GM12878 (cell line): ENCODE measurements at regions not wholly inside any gene's neighbourhood (a gene's known extent, or its start where the extent isn't known, plus 50 kb on each side); places are given as distances from the start of the nearest gene placed in this dataset.

Source experiments
- ATAC-seq: fragments of 200-7000 bp; cut with Tn5 transposase; 3 replicates; pipeline ENCODE4 v1.9.1; 2020; ENCODE audit warnings: mild to moderate bottlenecking, moderate library complexity
- BruUV-seq: library from RNA; stranded (reverse); fragments of 400-500 nt; replicated peaks from 2 replicates; lab custom pipeline; 2021; lab: Mats Ljungman, UMichigan
- CTCF ChIA-PET: fragments of 300-600 bp; sonication (Branson Sonifier 250); formaldehyde crosslinking; extraction: SDS; loops from one replicate; lab custom pipeline; 2021; ENCODE audit warnings: inconsistent platforms; lab: Yijun Ruan, JAX
- POLR2A ChIA-PET: fragments of 350-600 bp; formaldehyde crosslinking; extraction: SDS; loops from one replicate; lab custom pipeline; 2021; ENCODE audit warnings: inconsistent platforms; lab: Charles Lee
- RAD21 ChIA-PET: fragments of 300-600 bp; sonication (Branson Sonifier 250); formaldehyde crosslinking; loops from one replicate; lab custom pipeline; 2023; ENCODE audit warnings: antibody characterized with exemption; ENCODE audit not compliant: unreplicated experiment; lab: Charles Lee
- SMC1A ChIA-PET: fragments of 300-600 bp; sonication (Branson Sonifier 250); formaldehyde crosslinking; loops from one replicate; lab custom pipeline; 2023; ENCODE audit not compliant: unreplicated experiment, uncharacterized antibody; lab: Charles Lee
- DNase-seq: peaks from one replicate; pipeline ENCODE4 v3.0.0-alpha.2; 2011; ENCODE audit warnings: low read depth, low spot score
- FAIRE-seq: peaks from 3 replicates; lab custom pipeline; 2011; peaks lifted over from hg19 to GRCh38; lab: Jason Lieb, UNC
- H2AFZ ChIP-seq: 2 replicates; pipeline ENCODE4 v1.6.0; 2011; ENCODE audit warnings: low read depth, low read length, control low read depth; ENCODE audit not compliant: control insufficient read depth
- H3K27ac ChIP-seq: 2 replicates; pipeline ENCODE4 v1.5.1; 2011; ENCODE audit warnings: control low read depth; ENCODE audit not compliant: control insufficient read depth, insufficient read depth
- H3K27me3 ChIP-seq, 2 experiments: replicated peaks in 1 of 2; 2 replicates each; pipeline versions ENCODE4 v1.6.0 to v1.6.1; 2011; ENCODE audit warnings: low read length in 1 of 2; ENCODE audit not compliant: control insufficient read depth in 2 of 2, insufficient read depth in 2 of 2
- H3K36me3 ChIP-seq, 2 experiments: 2 replicates each; pipeline ENCODE4 v1.5.1; 2011; ENCODE audit warnings: low read length in 1 of 2; ENCODE audit not compliant: control insufficient read depth in 2 of 2, insufficient read depth in 2 of 2
- H3K4me1 ChIP-seq: 2 replicates; pipeline ENCODE4 v1.6.1; 2011; ENCODE audit warnings: mild to moderate bottlenecking, low read length, moderate library complexity, mixed read lengths; ENCODE audit not compliant: control insufficient read depth, insufficient read depth
- H3K4me2 ChIP-seq: 2 replicates; pipeline ENCODE4 v1.6.0; 2011; ENCODE audit warnings: control low read depth; ENCODE audit not compliant: control insufficient read depth, insufficient read depth
- H3K4me3 ChIP-seq: fragments of 200-600 bp; sonication (generic); 2 replicates; pipeline ENCODE4 v1.5.1; 2016
- H3K79me2 ChIP-seq: 2 replicates; pipeline ENCODE4 v1.6.0; 2011; ENCODE audit warnings: low read length; ENCODE audit not compliant: control insufficient read depth, insufficient read depth
- H3K9ac ChIP-seq: 2 replicates; pipeline ENCODE4 v1.8.0; 2011; ENCODE audit warnings: low read length, control low read depth, mixed read lengths; ENCODE audit not compliant: control insufficient read depth, insufficient read depth
- H3K9me3 ChIP-seq: replicated peaks from 3 replicates; pipeline ENCODE4 v1.5.1; 2011; ENCODE audit warnings: mild to moderate bottlenecking, low read length; ENCODE audit not compliant: control insufficient read depth, insufficient read depth
- H4K20me1 ChIP-seq: 2 replicates; pipeline ENCODE4 v1.6.0; 2011; ENCODE audit not compliant: control insufficient read depth, insufficient read depth
- ASH2L ChIP-seq: fragments of 300-600, 200-600 bp; sonication (generic); IDR thresholded peaks from 2 replicates; pipeline ENCODE4 v1.6.1; 2017; ENCODE audit warnings: low read depth, mild to moderate bottlenecking, borderline replicate concordance
- BACH1 ChIP-seq: fragments of 450-650 bp; IDR thresholded peaks from 2 replicates; pipeline ENCODE4 v1.6.1; 2017; ENCODE audit warnings: mild to moderate bottlenecking, borderline replicate concordance
- CREM ChIP-seq: IDR thresholded peaks from 2 replicates; pipeline ENCODE4 v1.6.1; 2014; ENCODE audit warnings: antibody characterized with exemption, low read depth
- IKZF1 ChIP-seq: fragments of 450-650 bp; conservative IDR thresholded peaks from 2 replicates; pipeline ENCODE4 v1.6.1; 2017; ENCODE audit warnings: antibody characterized with exemption, mild to moderate bottlenecking
- JUNB ChIP-seq: IDR thresholded peaks from 2 replicates; pipeline ENCODE4 v1.6.1; 2016; ENCODE audit warnings: antibody characterized with exemption, mild to moderate bottlenecking
- MYB ChIP-seq: fragments of 150-350 bp; IDR thresholded peaks from 2 replicates; pipeline ENCODE4 v1.6.1; 2014; ENCODE audit warnings: mild to moderate bottlenecking, low read depth, low read length, borderline replicate concordance
- RELB ChIP-seq: fragments of 450-650 bp; IDR thresholded peaks from 2 replicates; pipeline ENCODE4 v1.6.1; 2017; ENCODE audit warnings: low read depth, mild to moderate bottlenecking, moderate library complexity
- SKIL ChIP-seq: fragments of 450-650 bp; IDR thresholded peaks from 2 replicates; pipeline ENCODE4 v1.6.1; 2017; ENCODE audit warnings: mild to moderate bottlenecking, low read depth, inconsistent platforms; ENCODE audit not compliant: poor library complexity, severe bottlenecking
- SMC3 ChIP-seq: IDR thresholded peaks from 2 replicates; pipeline ENCODE4 v1.6.1; 2011; ENCODE audit warnings: low read length, improper control_type of control experiment, borderline replicate concordance
- TCF7 ChIP-seq: IDR thresholded peaks from 2 replicates; pipeline ENCODE4 v1.6.1; 2014; ENCODE audit warnings: antibody characterized with exemption, borderline replicate concordance
- ZBED1 ChIP-seq: IDR thresholded peaks from 2 replicates; pipeline ENCODE4 v1.6.1; 2016; ENCODE audit warnings: borderline replicate concordance
- ZNF217 ChIP-seq: fragments of 450-650 bp; IDR thresholded peaks from 2 replicates; pipeline ENCODE4 v1.6.1; 2017; ENCODE audit warnings: antibody characterized with exemption, mild to moderate bottlenecking
- WGBS: methylation state at CpG from one replicate; pipeline ENCODE4 v1.1.6; 2016; ENCODE audit warnings: low lambda C conversion rate; ENCODE audit not compliant: insufficient replicate concordance, insufficient coverage; ENCODE audit errors: missing lambda C conversion rate; 5-methylcytosine and 5-hydroxymethylcytosine counted together
- in situ Hi-C: fragments of 300-500 bp; cut with MboI; formaldehyde crosslinking; loops from 9 replicates; pipeline ENCODE4 v1.14.3; 2018; ENCODE audit warnings: mixed read lengths
- intact Hi-C: fragments of 100-400 bp; cut with micrococcal nuclease; formaldehyde crosslinking; loops from one replicate; pipeline ENCODE4 v1.14.2; 2022; ENCODE audit not compliant: unreplicated experiment

GRCh38 chr16:48942996-48943395 is 333.0 kb upstream of the N4BP1 start:
- intact Hi-C loops (no loop called here), in situ Hi-C loops (no loop called here)
- Histone ChIP-seq H4K20me1 (no peaks in the 10 kb centered on the region), H3K4me3 (no peak overlapping the region), H2AFZ (no peak overlapping the region), H3K4me1 (no peaks in the 10 kb centered on the region), H3K4me2 (no peak overlapping the region), H3K79me2 (no peaks in the 10 kb centered on the region), H3K36me3 (no peaks in the 10 kb centered on the region), H3K27ac (no peak overlapping the region), H3K9me3 (no peaks in the 10 kb centered on the region), H3K27me3 (no peaks in the 10 kb centered on the region), H3K9ac (no peak overlapping the region)
- no peak for DNase-seq
- 59% methylated on average over 3 of the region's 3 CpGs for WGBS
- POLR2A ChIA-PET: no interaction called here
- RAD21 ChIA-PET: no interaction called here
- BruUV-seq: no TSS peak
- SMC1A ChIA-PET: no interaction called here
- ATAC-seq: no peak
- TF ChIP-seq RELB (no peak), SMC3 (no peak), ZBED1 (no peak), ZNF217 (no peak), MYB (no peak), CREM (no peak), IKZF1 (no peak), BACH1 (no peak), JUNB (no peak), SKIL (no peak), TCF7 (no peak), ASH2L (no peak)
- no peak for FAIRE-seq
- CTCF ChIA-PET: no interaction called here
